MCF 10A (cell line): ENCODE measurements at regions not wholly inside any gene's neighbourhood (a gene's known extent, or its start where the extent isn't known, plus 50 kb on each side); places are given as distances from the start of the nearest gene placed in this dataset.
A peak's percentile ranks its signal among the peaks of the same experiment; 100 is the strongest.

Experiments
- BruUV-seq: library from RNA; stranded (reverse); fragments of 400-500 nt; replicated peaks from 2 replicates; lab custom pipeline; 2021; lab: Mats Ljungman, UMichigan
- CTCF ChIA-PET: fragments of 300-600 bp; sonication (Branson Sonifier 250); formaldehyde crosslinking; extraction: SDS; loops from one replicate; lab custom pipeline; 2021; ENCODE audit warnings: antibody characterized with exemption, inconsistent platforms; lab: Yijun Ruan, JAX
- POLR2A ChIA-PET: fragments of 300-600, 350-650 bp; sonication (Branson Sonifier 250); formaldehyde crosslinking; extraction: SDS; loops from one replicate; lab custom pipeline; 2020; ENCODE audit warnings: antibody characterized with exemption, inconsistent platforms; lab: Yijun Ruan, JAX
- DNase-seq: peaks from one replicate; pipeline ENCODE4 v3.0.0-alpha.2; 2018; ENCODE audit not compliant: unreplicated experiment
- H3K27ac Mint-ChIP-seq: one replicate; pipeline ENCODE4 v1.8.0; 2022; ENCODE audit warnings: mild to moderate bottlenecking, low read depth, mixed read lengths; ENCODE audit not compliant: unreplicated experiment
- H3K27me3 Mint-ChIP-seq: one replicate; pipeline ENCODE4 v1.8.0; 2022; ENCODE audit warnings: mixed read lengths; ENCODE audit not compliant: insufficient read depth, unreplicated experiment
- H3K36me3 Mint-ChIP-seq: one replicate; pipeline ENCODE4 v1.8.0; 2022; ENCODE audit warnings: mild to moderate bottlenecking, moderate library complexity, mixed read lengths; ENCODE audit not compliant: insufficient read depth, unreplicated experiment
- H3K4me1 Mint-ChIP-seq: one replicate; pipeline ENCODE4 v1.8.0; 2022; ENCODE audit warnings: mixed read lengths; ENCODE audit not compliant: insufficient read depth, unreplicated experiment
- H3K4me3 Mint-ChIP-seq: one replicate; pipeline ENCODE4 v1.8.0; 2022; ENCODE audit warnings: mild to moderate bottlenecking, moderate library complexity, mixed read lengths; ENCODE audit not compliant: unreplicated experiment
- H3K9me3 Mint-ChIP-seq: one replicate; pipeline ENCODE4 v1.8.0; 2022; ENCODE audit warnings: mixed read lengths; ENCODE audit not compliant: unreplicated experiment
- CTCF ChIP-seq: fragments of 200-600 bp; IDR thresholded peaks from one replicate; pipeline ENCODE4 v1.8.0; 2022; ENCODE audit warnings: antibody characterized with exemption, mild to moderate bottlenecking; ENCODE audit not compliant: unreplicated experiment
- intact Hi-C: fragments of 100-400 bp; cut with micrococcal nuclease; formaldehyde crosslinking; loops from 2 replicates; pipeline ENCODE4 v1.14.1; 2022

GRCh38 chr13:94764576-94765321, 52.4 kb upstream of the SOX21 start:
- CTCF ChIA-PET, result no interaction called here
- peak; percentile 13 for DNase-seq
- H3K4me3 Mint-ChIP-seq, result no peak overlapping the region
- no TSS peak for BruUV-seq
- H3K9me3 Mint-ChIP-seq, result peaks cover 14% of the 10 kb centered on the region
- POLR2A ChIA-PET, result no interaction called here
- intact Hi-C loops, result no loop called here
- no peak for TF ChIP-seq CTCF
- H3K4me1 Mint-ChIP-seq, result peaks cover 2% of the 10 kb centered on the region
- no peaks in the 10 kb centered on the region for H3K36me3 Mint-ChIP-seq
- H3K27me3 Mint-ChIP-seq, result peaks cover 7% of the 10 kb centered on the region
- no peak overlapping the region for H3K27ac Mint-ChIP-seq
